Cerebellar cortex (tissue), 1 donor: ENCODE measurements at regions not wholly inside any gene's neighbourhood (a gene's known extent, or its start where the extent isn't known, plus 50 kb on each side); places are given as distances from the start of the nearest gene placed in this dataset.

ENCODE experiments used
- DNase-seq: peaks from one replicate; pipeline ENCODE4 v3.0.0-alpha.2; 2015; ENCODE audit warnings: low spot score

- no peak for DNase-seq
Observed at GRCh38 chr1:38718031-38718430, 141.5 kb downstream of the RRAGC start.

DNA sequence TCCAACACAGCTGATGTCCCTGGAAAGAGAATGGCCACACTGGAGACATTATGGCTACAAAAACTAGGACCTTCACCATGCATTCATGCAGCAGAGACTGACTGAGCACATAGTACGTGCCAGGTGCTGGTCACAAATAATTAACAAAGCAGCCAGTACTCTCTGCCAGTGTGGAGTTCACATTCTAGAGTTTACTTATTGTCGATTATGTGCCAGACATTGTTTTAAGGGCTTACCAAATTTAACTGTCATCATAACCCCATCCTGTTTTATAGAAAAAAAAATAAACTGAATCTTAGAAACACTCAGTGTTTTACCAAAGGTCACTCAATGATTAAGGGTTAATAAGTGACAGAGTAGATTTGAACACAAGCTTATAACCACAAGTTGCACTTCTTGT is 143.3 kb downstream of the RRAGC start:
- no peak for DNase-seq

DNA sequence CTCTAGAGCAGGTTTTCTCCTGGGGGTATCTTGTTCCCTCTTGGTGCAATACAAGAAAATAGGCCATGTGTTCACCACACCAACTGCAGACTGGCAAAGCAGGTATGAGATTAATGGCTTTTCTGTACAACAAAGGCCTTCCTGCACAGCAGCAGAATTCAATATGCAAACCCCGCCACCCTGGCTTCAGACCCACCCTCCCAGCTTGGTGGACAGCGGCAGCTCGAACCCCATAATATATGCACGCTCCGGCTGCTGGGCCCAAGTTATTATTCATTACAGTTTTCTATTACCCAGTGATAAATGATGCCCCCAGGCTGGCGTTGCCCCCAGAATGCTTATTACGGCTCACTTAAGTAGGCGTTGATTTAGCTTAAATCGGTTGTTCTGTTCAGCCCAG is 144.2 kb downstream of the RRAGC start:
- no peak for DNase-seq

DNA sequence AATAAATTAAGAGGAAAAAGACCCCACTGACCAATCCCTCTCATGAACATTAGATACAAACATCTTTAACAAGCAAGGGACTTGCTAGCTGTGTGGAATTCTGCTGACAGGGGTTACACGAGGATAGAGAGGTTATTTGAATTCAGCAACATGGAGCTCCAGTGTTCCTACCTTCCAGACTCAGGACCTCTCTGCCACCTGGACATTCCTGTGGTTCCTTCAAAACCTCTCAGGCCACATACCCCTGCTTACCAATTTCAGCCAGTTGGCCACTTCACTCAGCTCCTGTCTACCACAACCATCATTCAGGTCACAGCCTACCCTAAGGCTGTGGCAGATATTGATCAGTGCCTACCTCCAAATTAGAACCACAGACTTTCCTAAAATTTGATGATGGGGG is 147.5 kb downstream of the RRAGC start:
- DNase-seq = no peak

DNA sequence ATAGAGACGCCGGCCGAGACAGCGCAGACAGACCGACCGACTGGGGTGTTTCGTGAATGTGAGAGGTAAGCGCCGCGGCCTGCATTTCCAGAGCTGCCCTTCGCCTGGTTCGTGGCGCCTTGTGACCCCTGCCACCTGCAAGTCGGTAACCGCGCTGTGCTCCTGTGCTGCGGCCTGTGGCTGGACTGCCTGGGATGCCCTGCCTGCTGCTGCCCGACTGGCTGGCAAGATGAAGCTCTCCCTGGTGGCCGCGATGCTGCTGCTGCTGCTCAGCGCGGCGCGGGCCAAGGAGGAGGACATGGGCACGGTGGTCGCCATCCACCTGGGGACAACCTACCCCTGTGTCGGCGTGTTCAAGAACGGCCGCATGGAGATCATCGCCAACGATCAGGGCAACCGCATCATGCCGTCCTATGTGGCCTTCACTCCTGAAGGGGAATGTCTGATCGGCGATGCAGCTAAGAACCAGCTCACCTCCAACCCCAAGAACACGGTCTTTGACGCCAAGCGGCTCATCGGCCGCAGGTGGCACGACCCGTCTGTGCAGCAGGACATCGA is 150.8 kb downstream of the RRAGC start:
- DNase-seq = no peak

- no peak for DNase-seq
Observed at GRCh38 chr1:38701088-38701487, 158.5 kb downstream of the RRAGC start.

DNA sequence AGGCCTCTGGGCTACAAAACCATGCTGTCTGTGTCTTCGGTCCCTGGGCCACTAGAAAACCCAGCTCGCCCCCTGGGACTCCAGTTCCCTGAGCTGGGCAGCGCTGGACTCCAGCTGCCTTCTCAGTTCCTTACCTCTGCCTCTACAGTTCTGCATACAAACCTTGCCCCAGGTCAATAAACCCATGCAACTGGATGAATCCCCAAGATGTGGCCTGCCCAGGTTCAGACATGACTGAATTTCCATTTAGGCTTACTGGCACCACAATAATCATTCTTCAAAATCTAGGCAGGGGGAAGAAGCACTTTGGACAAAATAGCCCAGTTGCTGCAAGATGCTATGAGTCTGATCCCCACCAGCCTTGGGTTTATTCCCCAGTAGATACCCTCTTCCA is 159.5 kb downstream of the RRAGC start:
- no peak for DNase-seq

- no peak for DNase-seq
Observed at GRCh38 chr1:38699330-38700076, 160.1 kb downstream of the RRAGC start.

DNA sequence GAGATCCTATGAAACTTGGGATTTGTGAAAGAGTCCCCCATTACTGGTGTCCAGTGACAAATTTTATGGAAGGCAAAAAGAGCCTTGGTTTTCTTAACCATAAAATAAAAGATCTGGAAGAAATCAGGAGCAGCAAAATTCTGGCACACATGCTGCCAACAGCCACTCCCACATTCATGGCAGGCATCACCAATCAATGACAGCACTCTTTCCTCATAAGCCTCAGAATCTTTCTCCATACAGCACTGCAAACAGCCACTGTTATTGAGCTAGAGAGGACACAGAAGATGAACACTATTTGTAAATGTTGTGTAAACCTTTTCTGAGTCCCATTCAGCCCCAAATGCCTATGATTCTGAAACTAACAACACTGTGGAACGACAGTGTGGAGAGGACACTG is 162.2 kb downstream of the RRAGC start:
- no peak for DNase-seq

GRCh38 chr1:38696371-38696770 is 163.2 kb downstream of the RRAGC start:
- no peak for DNase-seq

- DNase-seq = no peak
Observed at GRCh38 chr1:38693759-38694158, 165.8 kb downstream of the RRAGC start.

DNA sequence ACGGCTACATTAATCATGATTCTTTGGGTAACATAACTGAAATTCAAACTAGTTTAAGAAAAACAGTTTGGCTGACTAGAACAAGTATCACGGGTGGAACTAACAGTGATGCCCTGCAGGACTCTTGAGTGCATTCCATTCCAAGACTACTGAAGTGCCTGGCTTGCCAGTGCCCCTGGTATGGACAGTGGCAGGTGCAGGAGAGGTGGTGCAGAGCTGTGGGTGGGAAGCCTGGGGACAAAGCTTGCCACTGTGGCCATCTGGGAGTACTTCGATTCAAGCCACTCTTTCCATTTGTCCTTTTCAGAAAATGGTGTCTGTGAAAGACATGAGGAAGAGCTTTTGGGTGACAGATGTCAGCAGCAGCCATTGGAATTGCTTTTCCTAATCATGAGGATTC is 166.5 kb downstream of the RRAGC start:
- no peak for DNase-seq

- no peak for DNase-seq
Observed at GRCh38 chr1:38690790-38691449, 168.7 kb downstream of the RRAGC start.

GRCh38 chr1:38686927-38687255 is 172.7 kb downstream of the RRAGC start:
- no peak for DNase-seq

DNA sequence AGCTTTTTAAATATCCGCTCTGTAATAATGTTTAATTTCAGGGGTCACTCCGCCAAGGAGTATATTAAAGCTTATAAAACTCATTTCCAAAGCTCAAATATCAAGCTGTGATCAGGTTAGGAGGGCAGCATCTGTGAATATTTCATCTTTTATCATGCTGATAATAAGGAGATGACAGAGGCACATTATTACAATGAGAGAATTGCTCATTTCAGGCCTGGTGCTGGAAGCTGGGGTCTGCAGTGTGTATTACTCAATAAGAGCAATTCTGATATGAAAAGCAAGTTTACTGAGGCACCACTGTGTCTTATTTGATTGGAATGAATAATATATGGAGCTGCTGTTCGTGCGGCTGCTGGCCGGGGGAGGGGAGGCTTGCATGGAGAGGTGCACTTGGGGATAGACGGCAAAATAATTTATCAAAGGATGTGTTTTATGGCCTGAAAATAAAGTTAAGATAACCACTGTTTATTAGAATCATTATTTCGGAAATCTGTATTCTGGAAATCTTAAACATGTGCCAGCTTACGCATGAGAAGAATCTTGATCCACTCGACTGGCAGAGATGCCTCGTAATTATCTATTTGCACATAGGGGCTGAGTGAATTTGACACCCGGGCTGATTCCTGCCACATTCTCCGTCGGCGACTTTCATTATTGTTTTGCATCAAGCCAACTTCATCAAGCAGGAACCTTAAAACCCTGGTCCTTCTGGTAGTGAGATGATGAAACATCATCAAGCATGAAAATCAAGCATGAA is 173.2 kb downstream of the RRAGC start:
- DNase-seq = no peak

- DNase-seq = no peak
Observed at GRCh38 chr1:38685388-38685787, 174.2 kb downstream of the RRAGC start.

GRCh38 chr1:38680801-38681510 is 178.6 kb downstream of the RRAGC start:
- no peak for DNase-seq

DNA sequence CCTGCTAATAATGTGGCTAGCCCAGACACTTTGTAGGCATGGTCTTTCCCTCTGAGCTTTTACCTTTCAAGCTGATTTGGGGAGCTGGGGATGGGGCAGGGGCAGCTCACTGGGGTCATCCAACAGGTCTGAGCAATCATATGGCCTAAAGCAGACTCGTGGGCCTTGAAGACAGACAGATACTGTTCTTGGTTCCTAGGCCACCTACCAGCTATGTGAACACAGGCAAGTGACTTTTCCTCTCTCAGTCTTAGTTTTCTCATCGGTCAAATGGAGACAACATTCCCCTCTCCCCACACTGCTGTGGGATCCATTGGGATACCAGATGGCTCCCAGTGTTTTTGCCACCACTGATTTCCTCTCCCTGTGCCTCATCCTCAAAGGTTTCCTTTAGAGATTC is 181.8 kb downstream of the RRAGC start:
- no peak for DNase-seq

GRCh38 chr1:38677311-38677710 is 182.3 kb downstream of the RRAGC start:
- DNase-seq = no peak

- DNase-seq = no peak
Observed at GRCh38 chr1:38672692-38673091, 186.9 kb downstream of the RRAGC start.

GRCh38 chr1:38671221-38671620 is 188.4 kb downstream of the RRAGC start:
- DNase-seq = no peak

GRCh38 chr1:38670544-38671122 is 188.9 kb downstream of the RRAGC start:
- DNase-seq = no peak
